ENCODE measurements at regions not wholly inside any gene's neighbourhood (a gene's known extent, or its start where the extent isn't known, plus 50 kb on each side); places are given as distances from the start of the nearest gene placed in this dataset.

DNA sequence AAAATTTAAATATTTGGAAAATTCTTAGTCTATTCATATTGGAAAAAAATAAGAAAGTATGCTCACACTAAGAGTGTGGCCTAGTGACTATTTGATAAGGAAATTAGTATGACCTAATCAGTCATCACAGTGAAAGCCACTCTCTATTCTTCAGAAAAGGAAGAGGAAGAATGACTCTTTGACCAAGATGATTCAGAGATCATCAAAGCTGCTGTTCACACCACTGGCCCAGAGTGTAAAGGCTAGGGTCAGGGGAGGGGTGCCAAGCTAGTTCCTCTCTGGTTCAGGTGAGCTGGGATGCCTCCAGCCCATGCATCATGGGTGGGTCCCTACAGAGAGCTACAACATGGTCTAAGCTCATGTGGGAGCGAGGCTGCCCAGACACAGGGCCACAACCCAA, 396.9 kb upstream of the NDST3 start:
- dilution Hi-C loops (cut with MboI; ENCODE audit: extremely low pct_ligation_motif_present, low sequenced_read_pairs) = no loop called here
- no TSS peak for BruUV-seq (replicated peaks)
- FAIRE-seq = no peak

GRCh38 chr4:117640836-117641235, 393.4 kb upstream of the NDST3 start:
- ChIA-PET POLR2A (no interaction called here), CTCF (no interaction called here)
- H3K36me3 ChIP-seq (ENCODE audit: control insufficient read depth in 2 of 2, extremely low read depth in 1 of 2, insufficient read depth in 2 of 2, low read length in 2 of 2) = no peaks in the 10 kb centered on the region
- no peak overlapping the region for H3K4me3 ChIP-seq (replicated peaks in 1 of 3; ENCODE audit: insufficient read depth in 1 of 3, low read depth in 1 of 3, low read length in 3 of 3)
- no peak overlapping the region for H3K4me2 ChIP-seq (ENCODE audit: insufficient read depth, low read length)
- no TSS peak for BruUV-seq (replicated peaks)
- no peak overlapping the region for H3K27ac ChIP-seq (ENCODE audit: insufficient read depth, low read depth, low read length)
- H3K9me1 ChIP-seq (replicated peaks; ENCODE audit: control insufficient read depth, extremely low read depth, insufficient read depth, low read length) = no peaks in the 10 kb centered on the region
- H3K9me3 ChIP-seq (replicated peaks; ENCODE audit: control insufficient read depth, insufficient read depth, low read length) = no peaks in the 10 kb centered on the region
- no peaks in the 10 kb centered on the region for H3K27me3 ChIP-seq (ENCODE audit: control insufficient read depth in 2 of 2, insufficient read depth in 2 of 2, low read length in 2 of 2)
- TF ChIP-seq CTCF (IDR thresholded peaks at IDR 0.05; ENCODE audit: extremely low read depth in 1 of 2, insufficient read depth in 1 of 2, low read depth in 1 of 2, low read length in 2 of 2) (no peak), FOS (IDR thresholded peaks at IDR 0.05; ENCODE audit: borderline replicate concordance, insufficient read depth, low read length) (no peak), GATA2 (IDR thresholded peaks at IDR 0.05; ENCODE audit: insufficient read depth, insufficient read length, low read depth, low read length) (no peak), MAX (IDR thresholded peaks at IDR 0.05; ENCODE audit: insufficient read depth, insufficient read length) (no peak), POLR2AphosphoS5 (IDR thresholded peaks at IDR 0.05; ENCODE audit: insufficient read depth, low read depth, low read length) (no peak), MYC (IDR thresholded peaks at IDR 0.05; ENCODE audit: low read depth, low read length) (no peak), POLR2A (IDR thresholded peaks at IDR 0.05; ENCODE audit: low read depth, low read length) (no peak), JUN (IDR thresholded peaks at IDR 0.05; ENCODE audit: borderline replicate concordance, insufficient read depth, insufficient read length, low read depth) (no peak), EZH2 (IDR thresholded peaks at IDR 0.05; ENCODE audit: borderline replicate concordance, low read depth, low read length, severe bottlenecking) (no peak)
- H3K79me2 ChIP-seq (ENCODE audit: control insufficient read depth, insufficient read depth, low read length) = no peaks in the 10 kb centered on the region
- H3K9ac ChIP-seq (replicated peaks; ENCODE audit: extremely low read depth, insufficient read depth, low read length) = no peak overlapping the region
- intact Hi-C loops (cut with micrococcal nuclease) = no loop called here
- FAIRE-seq (no peak), DNase-seq (ENCODE audit: low read depth, low spot score) (no peak)
- dilution Hi-C loops (cut with MboI; ENCODE audit: extremely low pct_ligation_motif_present, low sequenced_read_pairs) = no loop called here
- H4K20me1 ChIP-seq (replicated peaks; ENCODE audit: control insufficient read depth, extremely low read depth, insufficient read depth, low read length) = no peaks in the 10 kb centered on the region
- no peaks in the 10 kb centered on the region for H3K4me1 ChIP-seq (ENCODE audit: control insufficient read depth, extremely low read depth, insufficient read depth, low read length)
- no peak overlapping the region for H2AFZ ChIP-seq (ENCODE audit: low read depth, low read length)

More for the DNA sequence above, 396.9 kb upstream of the NDST3 start:
- POLR2A ChIA-PET = no interaction called here
- Histone ChIP-seq H3K4me2 (ENCODE audit: insufficient read depth, low read length) (no peak overlapping the region), H3K27me3 (ENCODE audit: control insufficient read depth in 2 of 2, insufficient read depth in 2 of 2, low read length in 2 of 2) (no peaks in the 10 kb centered on the region), H3K27ac (ENCODE audit: insufficient read depth, low read depth, low read length) (no peak overlapping the region), H3K9ac (replicated peaks; ENCODE audit: extremely low read depth, insufficient read depth, low read length) (no peak overlapping the region), H4K20me1 (replicated peaks; ENCODE audit: control insufficient read depth, extremely low read depth, insufficient read depth, low read length) (no peaks in the 10 kb centered on the region), H3K79me2 (ENCODE audit: control insufficient read depth, insufficient read depth, low read length) (no peaks in the 10 kb centered on the region), H2AFZ (ENCODE audit: low read depth, low read length) (no peak overlapping the region), H3K4me3 (replicated peaks in 1 of 3; ENCODE audit: insufficient read depth in 1 of 3, low read depth in 1 of 3, low read length in 3 of 3) (no peak overlapping the region), H3K36me3 (ENCODE audit: control insufficient read depth in 2 of 2, extremely low read depth in 1 of 2, insufficient read depth in 2 of 2, low read length in 2 of 2) (no peaks in the 10 kb centered on the region), H3K9me3 (replicated peaks; ENCODE audit: control insufficient read depth, insufficient read depth, low read length) (no peaks in the 10 kb centered on the region), H3K9me1 (replicated peaks; ENCODE audit: control insufficient read depth, extremely low read depth, insufficient read depth, low read length) (no peaks in the 10 kb centered on the region), H3K4me1 (ENCODE audit: control insufficient read depth, extremely low read depth, insufficient read depth, low read length) (no peaks in the 10 kb centered on the region)
- DNase-seq (ENCODE audit: low read depth, low spot score) = no peak
- CTCF ChIA-PET = no interaction called here
- intact Hi-C loops (cut with micrococcal nuclease) = no loop called here
- peak; percentile 61 for TF ChIP-seq GATA2 (IDR thresholded peaks at IDR 0.05; ENCODE audit: insufficient read depth, insufficient read length, low read depth, low read length)
- no peak for TF ChIP-seq EZH2 (IDR thresholded peaks at IDR 0.05; ENCODE audit: borderline replicate concordance, low read depth, low read length, severe bottlenecking)
- peak; percentile 77 for TF ChIP-seq FOS (IDR thresholded peaks at IDR 0.05; ENCODE audit: borderline replicate concordance, insufficient read depth, low read length)
